ENCODE measurements at regions not wholly inside any gene's neighbourhood (a gene's known extent, or its start where the extent isn't known, plus 50 kb on each side); places are given as distances from the start of the nearest gene placed in this dataset.

DNA sequence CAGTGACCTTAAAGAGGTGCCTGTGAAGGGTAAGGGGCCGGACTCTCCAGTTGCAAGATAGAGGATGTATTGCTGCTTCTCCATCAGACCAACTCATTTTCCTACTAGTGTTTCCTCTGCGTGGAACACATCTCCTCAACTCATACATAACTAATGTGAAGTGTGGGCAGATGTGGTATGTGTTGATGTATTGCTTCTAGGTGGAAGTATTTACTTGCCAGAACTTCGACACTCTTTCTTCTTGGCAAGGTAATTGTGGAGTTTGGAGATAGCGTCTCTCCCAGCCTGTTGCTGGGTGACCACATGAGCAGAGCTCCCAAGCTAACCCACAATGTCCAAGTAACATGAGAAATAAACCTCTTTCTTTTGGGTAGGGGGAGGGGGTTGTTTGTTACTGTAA lies 456.9 kb downstream of the DYNC2H1 start:
- no peak for ATAC-seq

GRCh38 chr11:103581760-103582159 lies 454.7 kb upstream of the DDI1 start:
- TF ChIP-seq OSR1 (CRISPR knock-in tag; IDR thresholded peaks at IDR 0.05) (no peak), GLIS3 (CRISPR knock-in tag; IDR thresholded peaks at IDR 0.05) (no peak), CREB5 (CRISPR knock-in tag; IDR thresholded peaks at IDR 0.05; ENCODE audit: low read depth) (no peak), ZC3H10 (CRISPR knock-in tag; IDR thresholded peaks at IDR 0.05) (no peak), ESRRG (CRISPR knock-in tag; IDR thresholded peaks at IDR 0.05) (no peak), ZFP30 (CRISPR knock-in tag; IDR thresholded peaks at IDR 0.05) (no peak), BACH2 (CRISPR knock-in tag; IDR thresholded peaks at IDR 0.05; ENCODE audit: borderline replicate concordance) (no peak), CSDC2 (CRISPR knock-in tag; IDR thresholded peaks at IDR 0.05) (no peak), TCF4 (CRISPR knock-in tag; IDR thresholded peaks at IDR 0.05; ENCODE audit: borderline replicate concordance) (no peak), ZFP3 (CRISPR knock-in tag; IDR thresholded peaks at IDR 0.05) (no peak), RARB (CRISPR knock-in tag; IDR thresholded peaks at IDR 0.05) (no peak), ZNF8 (CRISPR knock-in tag; IDR thresholded peaks at IDR 0.05) (no peak), SNAI2 (CRISPR knock-in tag; IDR thresholded peaks at IDR 0.05) (no peak), PPARA (CRISPR knock-in tag; IDR thresholded peaks at IDR 0.05; ENCODE audit: borderline replicate concordance) (no peak), ISL1 (CRISPR knock-in tag; IDR thresholded peaks at IDR 0.05) (no peak)
- TF ChIP-seq, protein P1, sequence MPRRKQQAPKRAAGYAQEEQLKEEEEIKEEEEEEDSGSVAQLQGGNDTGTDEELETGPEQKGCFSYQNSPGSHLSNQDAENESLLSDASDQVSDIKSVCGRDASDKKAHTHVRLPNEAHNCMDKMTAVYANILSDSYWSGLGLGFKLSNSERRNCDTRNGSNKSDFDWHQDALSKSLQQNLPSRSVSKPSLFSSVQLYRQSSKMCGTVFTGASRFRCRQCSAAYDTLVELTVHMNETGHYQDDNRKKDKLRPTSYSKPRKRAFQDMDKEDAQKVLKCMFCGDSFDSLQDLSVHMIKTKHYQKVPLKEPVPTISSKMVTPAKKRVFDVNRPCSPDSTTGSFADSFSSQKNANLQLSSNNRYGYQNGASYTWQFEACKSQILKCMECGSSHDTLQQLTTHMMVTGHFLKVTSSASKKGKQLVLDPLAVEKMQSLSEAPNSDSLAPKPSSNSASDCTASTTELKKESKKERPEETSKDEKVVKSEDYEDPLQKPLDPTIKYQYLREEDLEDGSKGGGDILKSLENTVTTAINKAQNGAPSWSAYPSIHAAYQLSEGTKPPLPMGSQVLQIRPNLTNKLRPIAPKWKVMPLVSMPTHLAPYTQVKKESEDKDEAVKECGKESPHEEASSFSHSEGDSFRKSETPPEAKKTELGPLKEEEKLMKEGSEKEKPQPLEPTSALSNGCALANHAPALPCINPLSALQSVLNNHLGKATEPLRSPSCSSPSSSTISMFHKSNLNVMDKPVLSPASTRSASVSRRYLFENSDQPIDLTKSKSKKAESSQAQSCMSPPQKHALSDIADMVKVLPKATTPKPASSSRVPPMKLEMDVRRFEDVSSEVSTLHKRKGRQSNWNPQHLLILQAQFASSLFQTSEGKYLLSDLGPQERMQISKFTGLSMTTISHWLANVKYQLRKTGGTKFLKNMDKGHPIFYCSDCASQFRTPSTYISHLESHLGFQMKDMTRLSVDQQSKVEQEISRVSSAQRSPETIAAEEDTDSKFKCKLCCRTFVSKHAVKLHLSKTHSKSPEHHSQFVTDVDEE (CRISPR knock-in tag; IDR thresholded peaks at IDR 0.05), result no peak
- TF ChIP-seq, protein P2, sequence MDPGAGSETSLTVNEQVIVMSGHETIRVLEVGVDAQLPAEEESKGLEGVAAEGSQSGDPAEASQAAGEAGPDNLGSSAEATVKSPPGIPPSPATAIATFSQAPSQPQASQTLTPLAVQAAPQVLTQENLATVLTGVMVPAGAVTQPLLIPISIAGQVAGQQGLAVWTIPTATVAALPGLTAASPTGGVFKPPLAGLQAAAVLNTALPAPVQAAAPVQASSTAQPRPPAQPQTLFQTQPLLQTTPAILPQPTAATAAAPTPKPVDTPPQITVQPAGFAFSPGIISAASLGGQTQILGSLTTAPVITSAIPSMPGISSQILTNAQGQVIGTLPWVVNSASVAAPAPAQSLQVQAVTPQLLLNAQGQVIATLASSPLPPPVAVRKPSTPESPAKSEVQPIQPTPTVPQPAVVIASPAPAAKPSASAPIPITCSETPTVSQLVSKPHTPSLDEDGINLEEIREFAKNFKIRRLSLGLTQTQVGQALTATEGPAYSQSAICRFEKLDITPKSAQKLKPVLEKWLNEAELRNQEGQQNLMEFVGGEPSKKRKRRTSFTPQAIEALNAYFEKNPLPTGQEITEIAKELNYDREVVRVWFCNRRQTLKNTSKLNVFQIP (CRISPR knock-in tag; IDR thresholded peaks at IDR 0.05; ENCODE audit: borderline replicate concordance, low read depth), result no peak
- TF ChIP-seq, protein P3, sequence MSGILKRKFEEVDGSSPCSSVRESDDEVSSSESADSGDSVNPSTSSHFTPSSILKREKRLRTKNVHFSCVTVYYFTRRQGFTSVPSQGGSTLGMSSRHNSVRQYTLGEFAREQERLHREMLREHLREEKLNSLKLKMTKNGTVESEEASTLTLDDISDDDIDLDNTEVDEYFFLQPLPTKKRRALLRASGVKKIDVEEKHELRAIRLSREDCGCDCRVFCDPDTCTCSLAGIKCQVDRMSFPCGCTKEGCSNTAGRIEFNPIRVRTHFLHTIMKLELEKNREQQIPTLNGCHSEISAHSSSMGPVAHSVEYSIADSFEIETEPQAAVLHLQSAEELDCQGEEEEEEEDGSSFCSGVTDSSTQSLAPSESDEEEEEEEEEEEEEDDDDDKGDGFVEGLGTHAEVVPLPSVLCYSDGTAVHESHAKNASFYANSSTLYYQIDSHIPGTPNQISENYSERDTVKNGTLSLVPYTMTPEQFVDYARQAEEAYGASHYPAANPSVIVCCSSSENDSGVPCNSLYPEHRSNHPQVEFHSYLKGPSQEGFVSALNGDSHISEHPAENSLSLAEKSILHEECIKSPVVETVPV (CRISPR knock-in tag; IDR thresholded peaks at IDR 0.05), result no peak
- no peak for ATAC-seq

More for the DNA sequence above, 456.9 kb downstream of the DYNC2H1 start:
- TF ChIP-seq RARB (CRISPR knock-in tag; IDR thresholded peaks at IDR 0.05) (no peak), TOX (CRISPR knock-in tag; IDR thresholded peaks at IDR 0.05; ENCODE audit: borderline replicate concordance) (no peak), ZC3H10 (CRISPR knock-in tag; IDR thresholded peaks at IDR 0.05) (no peak), SNAI2 (CRISPR knock-in tag; IDR thresholded peaks at IDR 0.05) (no peak), CSDC2 (CRISPR knock-in tag; IDR thresholded peaks at IDR 0.05) (no peak)
- TF ChIP-seq, protein P3 (CRISPR knock-in tag; IDR thresholded peaks at IDR 0.05), result no peak

DNA sequence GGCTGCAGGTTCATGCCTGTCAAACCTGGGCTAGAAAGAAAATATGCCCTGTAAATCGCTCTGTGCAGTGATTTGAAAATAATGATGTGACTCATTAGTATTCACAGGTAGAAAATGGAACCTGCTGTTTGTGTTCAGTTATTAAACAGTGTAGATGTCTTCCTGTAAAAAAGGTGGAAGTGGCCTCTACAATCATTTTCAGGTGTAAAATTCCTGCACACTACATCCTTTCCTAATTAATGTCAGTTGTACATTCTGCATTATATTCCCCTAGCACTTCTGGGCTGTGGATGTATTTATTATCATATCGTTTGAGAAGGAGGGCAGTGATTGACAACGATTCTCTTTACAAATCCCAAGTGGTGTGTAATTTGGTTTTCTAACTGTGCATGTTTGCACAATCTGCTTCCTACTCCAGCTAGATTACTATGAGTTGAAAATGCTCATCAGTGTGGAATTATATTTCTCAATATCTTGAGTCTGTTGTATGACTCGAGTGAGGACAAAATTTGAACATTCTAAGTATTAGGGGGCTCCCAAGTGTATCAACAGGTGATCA lies 454.0 kb upstream of the DDI1 start:
- ATAC-seq, result no peak

More for the DNA sequence above, 454.0 kb upstream of the DDI1 start:
- TF ChIP-seq, protein P4, sequence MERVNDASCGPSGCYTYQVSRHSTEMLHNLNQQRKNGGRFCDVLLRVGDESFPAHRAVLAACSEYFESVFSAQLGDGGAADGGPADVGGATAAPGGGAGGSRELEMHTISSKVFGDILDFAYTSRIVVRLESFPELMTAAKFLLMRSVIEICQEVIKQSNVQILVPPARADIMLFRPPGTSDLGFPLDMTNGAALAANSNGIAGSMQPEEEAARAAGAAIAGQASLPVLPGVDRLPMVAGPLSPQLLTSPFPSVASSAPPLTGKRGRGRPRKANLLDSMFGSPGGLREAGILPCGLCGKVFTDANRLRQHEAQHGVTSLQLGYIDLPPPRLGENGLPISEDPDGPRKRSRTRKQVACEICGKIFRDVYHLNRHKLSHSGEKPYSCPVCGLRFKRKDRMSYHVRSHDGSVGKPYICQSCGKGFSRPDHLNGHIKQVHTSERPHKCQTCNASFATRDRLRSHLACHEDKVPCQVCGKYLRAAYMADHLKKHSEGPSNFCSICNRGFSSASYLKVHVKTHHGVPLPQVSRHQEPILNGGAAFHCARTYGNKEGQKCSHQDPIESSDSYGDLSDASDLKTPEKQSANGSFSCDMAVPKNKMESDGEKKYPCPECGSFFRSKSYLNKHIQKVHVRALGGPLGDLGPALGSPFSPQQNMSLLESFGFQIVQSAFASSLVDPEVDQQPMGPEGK (CRISPR knock-in tag; IDR thresholded peaks at IDR 0.05; ENCODE audit: borderline replicate concordance), result no peak
- no peak for TF ChIP-seq ISL1 (CRISPR knock-in tag; IDR thresholded peaks at IDR 0.05)
- no peak for TF ChIP-seq SNAI2 (CRISPR knock-in tag; IDR thresholded peaks at IDR 0.05)
- no peak for TF ChIP-seq TOX (CRISPR knock-in tag; IDR thresholded peaks at IDR 0.05; ENCODE audit: borderline replicate concordance)
- no peak for TF ChIP-seq ZNF70 (CRISPR knock-in tag; IDR thresholded peaks at IDR 0.05)
- TF ChIP-seq, protein P3 (CRISPR knock-in tag; IDR thresholded peaks at IDR 0.05), result no peak
- TF ChIP-seq, protein P1 (CRISPR knock-in tag; IDR thresholded peaks at IDR 0.05), result no peak
